ENCODE measurements at regions not wholly inside any gene's neighbourhood (a gene's known extent, or its start where the extent isn't known, plus 50 kb on each side); places are given as distances from the start of the nearest gene placed in this dataset.

DNA sequence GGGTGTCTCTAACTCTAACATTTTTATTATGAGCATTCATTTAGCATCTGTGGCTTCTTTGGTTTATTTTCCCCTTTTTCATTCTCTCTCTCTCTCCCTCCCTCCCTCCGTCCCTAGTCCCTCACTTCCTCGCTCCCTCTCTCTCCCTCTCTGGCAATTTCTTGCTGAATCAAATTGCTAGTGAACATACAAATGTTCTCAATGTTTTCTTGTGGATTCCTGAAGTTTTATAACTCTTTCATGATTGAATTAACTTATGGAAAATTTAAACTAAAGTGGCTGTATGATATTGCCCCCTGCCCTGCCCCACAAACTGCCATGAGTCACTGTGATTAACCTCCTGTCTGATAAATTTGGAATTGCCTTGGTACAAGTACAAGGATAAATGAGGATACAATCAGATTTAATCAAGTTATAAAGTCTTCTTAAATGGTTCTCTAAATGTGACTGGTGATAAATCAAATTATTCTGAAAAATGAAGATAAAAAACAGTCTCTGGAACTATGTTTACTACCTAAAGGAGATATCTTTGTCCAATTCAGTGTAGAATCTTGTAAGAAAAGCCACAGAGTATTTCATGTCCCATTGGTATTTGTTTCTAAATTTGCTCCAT is 143.0 kb upstream of the PDGFD start:
- H3K18ac ChIP-seq (ENCODE audit: low read depth in 1 of 2, low read length in 2 of 2), result no peak overlapping the region
- no peak overlapping the region for H3K14ac ChIP-seq (ENCODE audit: low read length in 2 of 2)
- H3K4me2 ChIP-seq (ENCODE audit: low read length, poor library complexity, severe bottlenecking), result no peak overlapping the region
- H4K91ac ChIP-seq (ENCODE audit: low read length), result no peak overlapping the region
- H4K8ac ChIP-seq (ENCODE audit: low read length), result no peak overlapping the region
- H3K4me1 ChIP-seq (ENCODE audit: control insufficient read depth, insufficient read depth, low read depth, low read length), result no peaks in the 10 kb centered on the region
- H3K36me3 ChIP-seq (ENCODE audit: control insufficient read depth in 1 of 2, insufficient read depth in 2 of 2, low read depth in 1 of 2, low read length in 2 of 2), result no peaks in the 10 kb centered on the region
- no peak overlapping the region for H3K9ac ChIP-seq (ENCODE audit: low read length)
- no peaks in the 10 kb centered on the region for H3K27me3 ChIP-seq (ENCODE audit: control insufficient read depth in 1 of 2, insufficient read depth in 1 of 2, low read length in 2 of 2)
- no peaks in the 10 kb centered on the region for H3K9me3 ChIP-seq (ENCODE audit: control insufficient read depth, low read length)
- no peak overlapping the region for H2AFZ ChIP-seq (ENCODE audit: low read depth, low read length)
- H3K23ac ChIP-seq (ENCODE audit: low read length in 2 of 2), result no peak overlapping the region
- H2BK12ac ChIP-seq (ENCODE audit: low read length in 2 of 2), result no peak overlapping the region
- no peak overlapping the region for H2BK120ac ChIP-seq (ENCODE audit: low read depth, low read length)
- no peak overlapping the region for H2BK15ac ChIP-seq (ENCODE audit: low read depth, poor library complexity, severe bottlenecking)
- no peak overlapping the region for H3K4ac ChIP-seq (ENCODE audit: low read depth in 1 of 2, low read length in 2 of 2)
- H2BK5ac ChIP-seq (ENCODE audit: low read depth, low read length, poor library complexity, severe bottlenecking), result no peak overlapping the region
- H2AK5ac ChIP-seq (ENCODE audit: low read length, severe bottlenecking), result no peak overlapping the region
- DNase-seq, result no peak
- no peak overlapping the region for H3K27ac ChIP-seq (ENCODE audit: low read length, poor library complexity, severe bottlenecking)
- H3K79me1 ChIP-seq (replicated peaks; ENCODE audit: low read length, poor library complexity, severe bottlenecking), result no peaks in the 10 kb centered on the region
- 100% methylated on average over 1 of the region's 2 CpGs for WGBS
- no peak overlapping the region for H3K4me3 ChIP-seq (ENCODE audit: insufficient read depth in 1 of 2, low read depth in 1 of 2, low read length in 2 of 2)

DNA sequence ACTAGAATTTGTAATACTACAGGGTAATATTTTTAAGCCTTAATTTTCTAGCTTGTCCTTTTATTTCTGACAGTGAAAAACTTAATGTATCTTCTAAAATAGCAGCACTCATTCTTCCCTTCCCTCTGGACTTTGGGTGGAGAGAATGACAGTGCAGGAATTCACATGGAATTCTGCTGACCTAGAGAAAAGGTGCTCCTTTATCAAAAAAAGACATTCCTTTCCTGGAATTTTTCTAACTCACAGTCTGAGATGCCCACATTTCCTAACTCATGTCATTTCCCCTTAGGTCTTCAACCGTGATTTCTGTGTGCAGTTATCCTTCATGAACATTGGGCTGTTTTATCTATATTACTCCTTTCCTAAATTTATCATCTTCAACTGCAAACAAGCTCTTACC is 137.8 kb upstream of the PDGFD start:
- Histone ChIP-seq H2BK12ac (ENCODE audit: low read length in 2 of 2) (no peak overlapping the region), H2BK15ac (ENCODE audit: low read depth, poor library complexity, severe bottlenecking) (no peak overlapping the region)

DNA sequence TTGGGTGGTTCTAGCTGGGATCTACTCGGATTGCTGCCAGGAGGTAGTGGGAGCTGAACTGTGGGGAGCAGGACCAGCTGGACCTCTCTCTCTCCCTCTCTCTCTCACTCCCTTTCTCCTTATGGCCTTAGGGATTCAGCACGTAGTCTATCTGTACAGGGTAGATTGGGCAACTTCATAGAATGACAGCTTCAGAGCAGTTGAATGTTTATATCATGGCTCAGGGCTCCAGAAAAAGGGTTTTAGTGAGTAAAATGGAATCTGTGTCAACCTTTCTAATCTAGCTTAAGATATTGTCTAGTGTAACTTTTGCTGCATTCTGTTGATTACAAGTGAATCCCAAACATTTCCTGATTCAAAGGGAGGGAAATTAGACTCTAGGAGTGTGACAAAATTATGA is 127.7 kb upstream of the PDGFD start:
- H3K4me1 ChIP-seq (ENCODE audit: control insufficient read depth, insufficient read depth, low read depth, low read length), result no peaks in the 10 kb centered on the region
- no peak overlapping the region for H2BK15ac ChIP-seq (ENCODE audit: low read depth, poor library complexity, severe bottlenecking)
- H3K79me1 ChIP-seq (replicated peaks; ENCODE audit: low read length, poor library complexity, severe bottlenecking), result no peaks in the 10 kb centered on the region
- whole genome bisulfite sequencing, result 86% methylated on average over 1 of the region's 2 CpGs
- H3K27ac ChIP-seq (ENCODE audit: low read length, poor library complexity, severe bottlenecking), result no peak overlapping the region
- H3K18ac ChIP-seq (ENCODE audit: low read depth in 1 of 2, low read length in 2 of 2), result no peak overlapping the region
- no peaks in the 10 kb centered on the region for H3K36me3 ChIP-seq (ENCODE audit: control insufficient read depth in 1 of 2, insufficient read depth in 2 of 2, low read depth in 1 of 2, low read length in 2 of 2)
- no peak overlapping the region for H3K23ac ChIP-seq (ENCODE audit: low read length in 2 of 2)
- H4K91ac ChIP-seq (ENCODE audit: low read length), result no peak overlapping the region
- DNase-seq, result peak; percentile 2
- H2BK12ac ChIP-seq (ENCODE audit: low read length in 2 of 2), result no peak overlapping the region
- H3K4ac ChIP-seq (ENCODE audit: low read depth in 1 of 2, low read length in 2 of 2), result no peak overlapping the region
- no peak overlapping the region for H3K9ac ChIP-seq (ENCODE audit: low read length)
- H3K9me3 ChIP-seq (ENCODE audit: control insufficient read depth, low read length), result no peaks in the 10 kb centered on the region
- H3K27me3 ChIP-seq (ENCODE audit: control insufficient read depth in 1 of 2, insufficient read depth in 1 of 2, low read length in 2 of 2), result no peaks in the 10 kb centered on the region
- no peak overlapping the region for H4K8ac ChIP-seq (ENCODE audit: low read length)
- no peak overlapping the region for H3K4me2 ChIP-seq (ENCODE audit: low read length, poor library complexity, severe bottlenecking)
- H2BK120ac ChIP-seq (ENCODE audit: low read depth, low read length), result no peak overlapping the region
- no peak overlapping the region for H2AFZ ChIP-seq (ENCODE audit: low read depth, low read length)
- H2BK5ac ChIP-seq (ENCODE audit: low read depth, low read length, poor library complexity, severe bottlenecking), result no peak overlapping the region
- H3K14ac ChIP-seq (ENCODE audit: low read length in 2 of 2), result no peak overlapping the region
- H2AK5ac ChIP-seq (ENCODE audit: low read length, severe bottlenecking), result no peak overlapping the region
- H3K4me3 ChIP-seq (ENCODE audit: insufficient read depth in 1 of 2, low read depth in 1 of 2, low read length in 2 of 2), result no peak overlapping the region

More for the DNA sequence above, 137.8 kb upstream of the PDGFD start:
- Histone ChIP-seq H3K9ac (ENCODE audit: low read length) (no peak overlapping the region), H4K91ac (ENCODE audit: low read length) (no peak overlapping the region), H3K18ac (ENCODE audit: low read depth in 1 of 2, low read length in 2 of 2) (no peak overlapping the region), H3K14ac (ENCODE audit: low read length in 2 of 2) (no peak overlapping the region), H3K4me1 (ENCODE audit: control insufficient read depth, insufficient read depth, low read depth, low read length) (no peaks in the 10 kb centered on the region), H2BK120ac (ENCODE audit: low read depth, low read length) (no peak overlapping the region), H4K8ac (ENCODE audit: low read length) (no peak overlapping the region), H3K4me3 (ENCODE audit: insufficient read depth in 1 of 2, low read depth in 1 of 2, low read length in 2 of 2) (no peak overlapping the region), H2BK5ac (ENCODE audit: low read depth, low read length, poor library complexity, severe bottlenecking) (no peak overlapping the region), H3K27me3 (ENCODE audit: control insufficient read depth in 1 of 2, insufficient read depth in 1 of 2, low read length in 2 of 2) (no peaks in the 10 kb centered on the region), H3K23ac (ENCODE audit: low read length in 2 of 2) (no peak overlapping the region), H3K79me1 (replicated peaks; ENCODE audit: low read length, poor library complexity, severe bottlenecking) (no peaks in the 10 kb centered on the region), H2AK5ac (ENCODE audit: low read length, severe bottlenecking) (no peak overlapping the region), H2AFZ (ENCODE audit: low read depth, low read length) (no peak overlapping the region), H3K4ac (ENCODE audit: low read depth in 1 of 2, low read length in 2 of 2) (no peak overlapping the region), H3K27ac (ENCODE audit: low read length, poor library complexity, severe bottlenecking) (no peak overlapping the region), H3K4me2 (ENCODE audit: low read length, poor library complexity, severe bottlenecking) (no peak overlapping the region), H3K36me3 (ENCODE audit: control insufficient read depth in 1 of 2, insufficient read depth in 2 of 2, low read depth in 1 of 2, low read length in 2 of 2) (no peaks in the 10 kb centered on the region), H3K9me3 (ENCODE audit: control insufficient read depth, low read length) (no peaks in the 10 kb centered on the region)
- WGBS, result 82% methylated on average over 1 of the region's 1 CpG
- no peak for DNase-seq

GRCh38 chr11:104286129-104286528 is 122.2 kb upstream of the PDGFD start:
- Histone ChIP-seq H3K9me3 (ENCODE audit: control insufficient read depth, low read length) (no peaks in the 10 kb centered on the region), H4K91ac (ENCODE audit: low read length) (no peak overlapping the region), H3K36me3 (ENCODE audit: control insufficient read depth in 1 of 2, insufficient read depth in 2 of 2, low read depth in 1 of 2, low read length in 2 of 2) (no peaks in the 10 kb centered on the region), H2AK5ac (ENCODE audit: low read length, severe bottlenecking) (no peak overlapping the region), H2AFZ (ENCODE audit: low read depth, low read length) (no peak overlapping the region), H3K4me3 (ENCODE audit: insufficient read depth in 1 of 2, low read depth in 1 of 2, low read length in 2 of 2) (no peak overlapping the region), H2BK120ac (ENCODE audit: low read depth, low read length) (no peak overlapping the region), H3K18ac (ENCODE audit: low read depth in 1 of 2, low read length in 2 of 2) (no peak overlapping the region), H3K4me1 (ENCODE audit: control insufficient read depth, insufficient read depth, low read depth, low read length) (no peaks in the 10 kb centered on the region), H3K27me3 (ENCODE audit: control insufficient read depth in 1 of 2, insufficient read depth in 1 of 2, low read length in 2 of 2) (no peaks in the 10 kb centered on the region), H3K27ac (ENCODE audit: low read length, poor library complexity, severe bottlenecking) (no peak overlapping the region), H3K4me2 (ENCODE audit: low read length, poor library complexity, severe bottlenecking) (no peak overlapping the region), H2BK15ac (ENCODE audit: low read depth, poor library complexity, severe bottlenecking) (no peak overlapping the region), H3K23ac (ENCODE audit: low read length in 2 of 2) (no peak overlapping the region), H3K9ac (ENCODE audit: low read length) (no peak overlapping the region), H4K8ac (ENCODE audit: low read length) (no peak overlapping the region), H2BK12ac (ENCODE audit: low read length in 2 of 2) (no peak overlapping the region), H2BK5ac (ENCODE audit: low read depth, low read length, poor library complexity, severe bottlenecking) (no peak overlapping the region), H3K14ac (ENCODE audit: low read length in 2 of 2) (no peak overlapping the region), H3K4ac (ENCODE audit: low read depth in 1 of 2, low read length in 2 of 2) (no peak overlapping the region), H3K79me1 (replicated peaks; ENCODE audit: low read length, poor library complexity, severe bottlenecking) (no peaks in the 10 kb centered on the region)
- no peak for DNase-seq
- WGBS, result no CpG with 5 or more reads among the region's 1 CpG
